Left cardiac atrium (tissue), 4 donors: ENCODE measurements at regions not wholly inside any gene's neighbourhood (a gene's known extent, or its start where the extent isn't known, plus 50 kb on each side); places are given as distances from the start of the nearest gene placed in this dataset.
"Not testable (repeated sequence)": the region's sequence is repeated elsewhere in the genome, so short reads cannot be mapped to it uniquely, and the experiment has no call there.

ENCODE experiments used
- ATAC-seq, 2 donors: fragments of 200-7000 bp; cut with Tn5 transposase; one replicate each; pipeline ENCODE4 v1.9.1; 2020; ENCODE audit warnings: mild to moderate bottlenecking in 2 of 2, moderate library complexity in 2 of 2
- DNase-seq: peaks from one replicate; pipeline ENCODE4 v3.0.0-alpha.2; 2020
- intact Hi-C, 2 donors: fragments of 100-400 bp; cut with DNase I; formaldehyde crosslinking; loops; one replicate each; pipeline versions ENCODE4 v1.14.1 to v1.15.1; 2022 to 2023
- donor health status: DM: no; HTN: yes; CAD: no.
- donor health status: DM: no; HTN: yes; CAD: no; lungs with severe emphysema.
- donor health status: DM: yes; HTN: yes; CAD: no.
- donor health status: Dilated cardiomyopathy.

DNA sequence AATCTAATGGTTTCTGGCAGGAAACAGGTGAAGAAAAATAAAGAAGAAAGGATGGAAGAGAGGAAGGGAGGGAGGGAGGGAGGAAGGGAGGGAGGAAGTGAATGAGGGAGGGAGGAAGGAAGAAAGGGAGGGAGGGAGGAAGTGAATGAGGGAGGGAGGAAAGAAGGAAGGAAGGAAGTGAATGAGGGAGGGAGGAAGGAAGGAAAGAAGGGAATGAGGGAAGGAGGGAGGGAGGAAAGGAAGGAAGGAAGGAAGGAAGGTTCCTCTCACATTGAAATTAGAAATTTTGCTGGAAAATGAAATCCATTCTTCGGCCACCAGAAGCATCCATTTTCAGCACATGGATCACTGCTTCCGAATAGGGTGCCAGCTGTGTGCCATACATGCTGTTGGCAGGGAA, 62.2 kb upstream of the PELI2 start:
- intact Hi-C loops = no loop called here
- DNase-seq (no peak), ATAC-seq (no peak)

GRCh38 chr14:56057071-56057741, 61.0 kb upstream of the PELI2 start:
- no peak for DNase-seq
- intact Hi-C loops = no loop called here
- no peak for ATAC-seq

DNA sequence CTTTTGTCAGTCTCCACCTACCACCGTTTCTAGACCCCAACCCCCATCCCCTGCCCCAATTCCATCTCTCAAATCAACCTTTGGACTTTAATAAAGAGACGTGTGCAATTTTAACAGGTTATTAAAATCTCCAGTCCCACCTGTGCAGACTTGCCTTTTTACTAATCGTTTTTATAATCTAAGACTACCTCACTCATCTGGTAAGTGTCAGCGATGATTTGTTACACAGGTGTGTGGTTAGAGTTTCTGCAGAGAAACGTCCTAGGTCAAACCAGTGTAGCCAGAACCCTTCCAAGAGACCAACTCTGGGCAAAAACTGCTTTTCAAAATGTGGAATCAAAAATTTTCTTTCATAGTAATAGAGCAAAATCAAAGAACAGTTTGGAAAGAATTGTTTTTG, 60.4 kb upstream of the PELI2 start:
- intact Hi-C loops = no loop called here
- ATAC-seq = no peak
- no peak for DNase-seq

- intact Hi-C loops = no loop called here
- no peak for ATAC-seq
Observed at GRCh38 chr14:56059054-56059453, 59.2 kb upstream of the PELI2 start.

DNA sequence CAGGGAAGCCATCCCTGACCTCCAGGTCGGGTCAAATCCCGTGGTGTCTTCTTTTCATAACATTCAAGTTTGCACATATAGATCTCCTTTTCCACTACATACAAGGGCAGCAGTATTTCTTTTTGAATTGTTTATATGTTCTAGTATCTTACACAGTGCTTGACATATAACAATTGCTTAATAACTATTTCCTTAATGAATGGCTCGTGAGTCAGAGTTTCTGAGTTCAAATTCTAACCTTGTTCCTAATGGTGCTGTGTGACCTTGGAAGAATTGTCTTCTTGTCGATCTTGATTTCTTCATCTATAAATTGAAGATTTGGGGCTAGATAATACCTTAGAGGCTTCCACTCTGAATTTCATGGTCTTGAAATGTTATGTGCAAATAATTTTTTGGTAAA, 57.2 kb upstream of the PELI2 start:
- ATAC-seq (no peak), DNase-seq (no peak)
- intact Hi-C loops = no loop called here

More at GRCh38 chr14:56059054-56059453, 59.2 kb upstream of the PELI2 start:
- no peak for DNase-seq

GRCh38 chr14:56063131-56063530, 55.1 kb upstream of the PELI2 start:
- DNase-seq = no peak
- ATAC-seq = no peak
- intact Hi-C loops = no loop called here

- intact Hi-C loops = no loop called here
- DNase-seq (no peak), ATAC-seq (no peak)
Observed at GRCh38 chr14:56064513-56064912, 53.7 kb upstream of the PELI2 start.

- intact Hi-C loops, DNase-seq, ATAC-seq: not testable (repeated sequence)
Observed at GRCh38 chr14:56065199-56065598, 53.0 kb upstream of the PELI2 start.

DNA sequence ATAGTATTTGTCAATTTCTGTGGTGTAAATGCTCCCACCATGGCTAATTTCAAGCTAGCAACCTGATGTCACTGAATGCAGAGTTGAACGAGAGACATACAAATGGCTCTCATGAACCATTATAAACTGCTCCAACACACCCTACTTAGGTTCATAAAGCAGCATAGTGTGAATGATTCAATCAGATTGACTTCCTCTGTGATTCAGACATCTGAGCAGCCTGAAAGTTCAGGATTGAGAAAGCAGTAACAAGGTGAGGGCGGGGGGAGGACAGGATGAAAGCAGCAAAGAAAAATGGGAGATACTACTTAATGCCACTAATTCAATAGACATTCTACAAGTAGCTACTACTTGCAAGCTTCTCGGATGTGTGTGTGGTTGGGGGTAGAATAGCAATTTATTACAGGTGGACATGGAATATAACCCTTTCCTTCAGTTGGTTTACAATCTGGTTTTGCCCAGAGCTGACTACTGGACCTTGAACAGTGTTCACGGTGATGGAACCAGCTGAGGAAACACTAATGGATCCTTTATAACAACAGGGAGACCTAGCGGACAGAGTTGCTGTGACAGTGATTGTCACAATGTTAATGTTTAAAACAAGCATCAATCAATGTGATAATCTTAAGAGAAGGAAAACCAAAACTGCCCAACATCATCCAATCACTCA, 52.5 kb upstream of the PELI2 start:
- DNase-seq = no peak
- ATAC-seq = no peak
- intact Hi-C loops = no loop called here
